ENCODE measurements at regions not wholly inside any gene's neighbourhood (a gene's known extent, or its start where the extent isn't known, plus 50 kb on each side); places are given as distances from the start of the nearest gene placed in this dataset.

- no peaks in the 10 kb centered on the region for H3K4me1 ChIP-seq (ENCODE audit: control extremely low read depth in 1 of 4, control insufficient read depth in 4 of 4, insufficient read depth in 4 of 4, low read length in 3 of 4)
- no peak for DNase-seq
- CTCF ChIA-PET: no interaction called here
Measured at GRCh38 chr12:58184212-58184611, 242.8 kb downstream of the ATP23 start.

GRCh38 chr12:58186401-58186800 is 245.0 kb downstream of the ATP23 start:
- H3K27me3 ChIP-seq (replicated peaks in 2 of 5; ENCODE audit: control insufficient read depth in 4 of 5, insufficient read depth in 5 of 5, low read length in 4 of 5): no peaks in the 10 kb centered on the region
- H3K9me3 ChIP-seq (ENCODE audit: control extremely low read depth in 1 of 5, control insufficient read depth in 4 of 5, insufficient read depth in 2 of 5, low read depth in 1 of 5, low read length in 4 of 5): peaks cover 2 to 15% (median 8%) of the 10 kb centered on the region in 5 experiments
- ChIA-PET POLR2A (no interaction called here), CTCF (no interaction called here)
- no peak overlapping the region for H3K4me3 ChIP-seq (ENCODE audit: control insufficient read depth in 1 of 7, extremely low read depth in 1 of 7, insufficient read depth in 4 of 7, low read depth in 2 of 7, low read length in 6 of 7)
- no peaks in the 10 kb centered on the region for H3K4me1 ChIP-seq (ENCODE audit: control extremely low read depth in 1 of 4, control insufficient read depth in 4 of 4, insufficient read depth in 4 of 4, low read length in 3 of 4)
- no peak overlapping the region for H3K27ac ChIP-seq (ENCODE audit: insufficient read depth in 1 of 2, low read depth in 1 of 2, low read length in 2 of 2, poor library complexity in 1 of 2, severe bottlenecking in 2 of 2)
- WGBS (ENCODE audit: insufficient coverage): no CpG with 5 or more reads among the region's 4 CpGs
- no peaks in the 10 kb centered on the region for H3K36me3 ChIP-seq (ENCODE audit: control insufficient read depth in 4 of 4, insufficient read depth in 4 of 4, low read length in 3 of 4)
- no peak for DNase-seq

More at GRCh38 chr12:58184212-58184611, 242.8 kb downstream of the ATP23 start:
- Histone ChIP-seq H3K36me3 (ENCODE audit: control insufficient read depth in 4 of 4, insufficient read depth in 4 of 4, low read length in 3 of 4) (no peaks in the 10 kb centered on the region), H3K27ac (ENCODE audit: insufficient read depth in 1 of 2, low read depth in 1 of 2, low read length in 2 of 2, poor library complexity in 1 of 2, severe bottlenecking in 2 of 2) (no peak overlapping the region), H3K4me3 (ENCODE audit: control insufficient read depth in 1 of 7, extremely low read depth in 1 of 7, insufficient read depth in 4 of 7, low read depth in 2 of 7, low read length in 6 of 7) (no peak overlapping the region), H3K9me3 (ENCODE audit: control extremely low read depth in 1 of 5, control insufficient read depth in 4 of 5, insufficient read depth in 2 of 5, low read depth in 1 of 5, low read length in 4 of 5) (peaks cover 2 to 15% (median 8%) of the 10 kb centered on the region in 5 experiments), H3K27me3 (replicated peaks in 2 of 5; ENCODE audit: control insufficient read depth in 4 of 5, insufficient read depth in 5 of 5, low read length in 4 of 5) (no peaks in the 10 kb centered on the region)
- POLR2A ChIA-PET: no interaction called here

DNA sequence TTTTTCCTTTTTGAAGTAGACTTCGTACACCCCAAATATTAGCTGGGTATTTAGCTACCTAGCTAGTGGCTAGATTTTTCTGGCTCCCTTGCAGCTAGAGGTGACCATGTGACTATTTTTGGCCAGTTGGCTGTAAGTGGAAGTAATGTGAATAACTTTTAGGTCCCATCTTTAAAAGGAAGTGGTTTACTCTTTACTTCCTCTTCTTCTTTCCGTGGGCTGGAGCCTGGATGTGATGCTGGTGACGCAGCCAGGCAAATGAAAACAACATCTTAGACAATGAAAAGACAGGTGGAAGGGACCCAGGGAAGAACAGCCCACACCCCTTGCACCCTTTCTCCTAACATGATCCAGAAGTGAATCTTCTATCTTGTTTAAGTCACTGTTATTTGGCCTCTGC is 245.5 kb downstream of the ATP23 start:
- Histone ChIP-seq H3K36me3 (ENCODE audit: control insufficient read depth in 4 of 4, insufficient read depth in 4 of 4, low read length in 3 of 4) (no peaks in the 10 kb centered on the region), H3K27ac (ENCODE audit: insufficient read depth in 1 of 2, low read depth in 1 of 2, low read length in 2 of 2, poor library complexity in 1 of 2, severe bottlenecking in 2 of 2) (no peak overlapping the region), H3K4me3 (ENCODE audit: control insufficient read depth in 1 of 7, extremely low read depth in 1 of 7, insufficient read depth in 4 of 7, low read depth in 2 of 7, low read length in 6 of 7) (no peak overlapping the region), H3K27me3 (replicated peaks in 2 of 5; ENCODE audit: control insufficient read depth in 4 of 5, insufficient read depth in 5 of 5, low read length in 4 of 5) (no peaks in the 10 kb centered on the region), H3K4me1 (ENCODE audit: control extremely low read depth in 1 of 4, control insufficient read depth in 4 of 4, insufficient read depth in 4 of 4, low read length in 3 of 4) (no peaks in the 10 kb centered on the region), H3K9me3 (ENCODE audit: control extremely low read depth in 1 of 5, control insufficient read depth in 4 of 5, insufficient read depth in 2 of 5, low read depth in 1 of 5, low read length in 4 of 5) (peaks cover 2 to 15% (median 8%) of the 10 kb centered on the region in 5 experiments)
- DNase-seq: peak in 2 of 3 donors; percentile 15 to 39
- no CpG with 5 or more reads among the region's 3 CpGs for WGBS (ENCODE audit: insufficient coverage)
- ChIA-PET CTCF (no interaction called here), POLR2A (no interaction called here)

GRCh38 chr12:58189030-58189429 is 247.7 kb downstream of the ATP23 start:
- no peaks in the 10 kb centered on the region for H3K4me1 ChIP-seq (ENCODE audit: control extremely low read depth in 1 of 4, control insufficient read depth in 4 of 4, insufficient read depth in 4 of 4, low read length in 3 of 4)
- no peaks in the 10 kb centered on the region for H3K36me3 ChIP-seq (ENCODE audit: control insufficient read depth in 4 of 4, insufficient read depth in 4 of 4, low read length in 3 of 4)
- H3K27me3 ChIP-seq (replicated peaks in 2 of 5; ENCODE audit: control insufficient read depth in 4 of 5, insufficient read depth in 5 of 5, low read length in 4 of 5): no peaks in the 10 kb centered on the region
- no peak overlapping the region for H3K4me3 ChIP-seq (ENCODE audit: control insufficient read depth in 1 of 7, extremely low read depth in 1 of 7, insufficient read depth in 4 of 7, low read depth in 2 of 7, low read length in 6 of 7)
- ChIA-PET POLR2A (no interaction called here), CTCF (no interaction called here)
- DNase-seq: no peak
- 100% methylated on average over 1 of the region's 1 CpG for WGBS (ENCODE audit: insufficient coverage)
- H3K9me3 ChIP-seq (ENCODE audit: control extremely low read depth in 1 of 5, control insufficient read depth in 4 of 5, insufficient read depth in 2 of 5, low read depth in 1 of 5, low read length in 4 of 5): peaks cover 2 to 15% (median 8%) of the 10 kb centered on the region in 5 experiments
- H3K27ac ChIP-seq (ENCODE audit: insufficient read depth in 1 of 2, low read depth in 1 of 2, low read length in 2 of 2, poor library complexity in 1 of 2, severe bottlenecking in 2 of 2): no peak overlapping the region

GRCh38 chr12:58189893-58190292 is 248.5 kb downstream of the ATP23 start:
- H3K4me3 ChIP-seq (ENCODE audit: control insufficient read depth in 1 of 7, extremely low read depth in 1 of 7, insufficient read depth in 4 of 7, low read depth in 2 of 7, low read length in 6 of 7): no peak overlapping the region
- CTCF ChIA-PET: no interaction called here
- no peaks in the 10 kb centered on the region for H3K4me1 ChIP-seq (ENCODE audit: control extremely low read depth in 1 of 4, control insufficient read depth in 4 of 4, insufficient read depth in 4 of 4, low read length in 3 of 4)
- DNase-seq: no peak
- POLR2A ChIA-PET: no interaction called here
- H3K27ac ChIP-seq (ENCODE audit: insufficient read depth in 1 of 2, low read depth in 1 of 2, low read length in 2 of 2, poor library complexity in 1 of 2, severe bottlenecking in 2 of 2): no peak overlapping the region
- H3K9me3 ChIP-seq (ENCODE audit: control extremely low read depth in 1 of 5, control insufficient read depth in 4 of 5, insufficient read depth in 2 of 5, low read depth in 1 of 5, low read length in 4 of 5): peaks cover 2 to 18% (median 8%) of the 10 kb centered on the region in 5 experiments
- no peaks in the 10 kb centered on the region for H3K27me3 ChIP-seq (replicated peaks in 2 of 5; ENCODE audit: control insufficient read depth in 4 of 5, insufficient read depth in 5 of 5, low read length in 4 of 5)
- no peaks in the 10 kb centered on the region for H3K36me3 ChIP-seq (ENCODE audit: control insufficient read depth in 4 of 4, insufficient read depth in 4 of 4, low read length in 3 of 4)
- WGBS (ENCODE audit: insufficient coverage): 100% methylated on average over 2 of the region's 3 CpGs

GRCh38 chr12:58190618-58191017 is 249.3 kb downstream of the ATP23 start:
- peaks cover 2 to 16% (median 8%) of the 10 kb centered on the region in 5 experiments for H3K9me3 ChIP-seq (ENCODE audit: control extremely low read depth in 1 of 5, control insufficient read depth in 4 of 5, insufficient read depth in 2 of 5, low read depth in 1 of 5, low read length in 4 of 5)
- no peaks in the 10 kb centered on the region for H3K4me1 ChIP-seq (ENCODE audit: control extremely low read depth in 1 of 4, control insufficient read depth in 4 of 4, insufficient read depth in 4 of 4, low read length in 3 of 4)
- 100% methylated on average over 3 of the region's 5 CpGs for WGBS (ENCODE audit: insufficient coverage)
- ChIA-PET CTCF (no interaction called here), POLR2A (no interaction called here)
- no peaks in the 10 kb centered on the region for H3K36me3 ChIP-seq (ENCODE audit: control insufficient read depth in 4 of 4, insufficient read depth in 4 of 4, low read length in 3 of 4)
- no peaks in the 10 kb centered on the region for H3K27me3 ChIP-seq (replicated peaks in 2 of 5; ENCODE audit: control insufficient read depth in 4 of 5, insufficient read depth in 5 of 5, low read length in 4 of 5)
- H3K27ac ChIP-seq (ENCODE audit: insufficient read depth in 1 of 2, low read depth in 1 of 2, low read length in 2 of 2, poor library complexity in 1 of 2, severe bottlenecking in 2 of 2): no peak overlapping the region
- H3K4me3 ChIP-seq (ENCODE audit: control insufficient read depth in 1 of 7, extremely low read depth in 1 of 7, insufficient read depth in 4 of 7, low read depth in 2 of 7, low read length in 6 of 7): no peak overlapping the region
- DNase-seq: no peak

- Histone ChIP-seq H3K9me3 (ENCODE audit: control extremely low read depth in 1 of 5, control insufficient read depth in 4 of 5, insufficient read depth in 2 of 5, low read depth in 1 of 5, low read length in 4 of 5) (peaks cover 0 to 4% (median 0%) of the 10 kb centered on the region in 5 experiments), H3K27me3 (replicated peaks in 2 of 5; ENCODE audit: control insufficient read depth in 4 of 5, insufficient read depth in 5 of 5, low read length in 4 of 5) (no peaks in the 10 kb centered on the region), H3K36me3 (ENCODE audit: control insufficient read depth in 4 of 4, insufficient read depth in 4 of 4, low read length in 3 of 4) (no peaks in the 10 kb centered on the region), H3K4me3 (ENCODE audit: control insufficient read depth in 1 of 7, extremely low read depth in 1 of 7, insufficient read depth in 4 of 7, low read depth in 2 of 7, low read length in 6 of 7) (no peak overlapping the region), H3K4me1 (ENCODE audit: control extremely low read depth in 1 of 4, control insufficient read depth in 4 of 4, insufficient read depth in 4 of 4, low read length in 3 of 4) (no peaks in the 10 kb centered on the region), H3K27ac (ENCODE audit: insufficient read depth in 1 of 2, low read depth in 1 of 2, low read length in 2 of 2, poor library complexity in 1 of 2, severe bottlenecking in 2 of 2) (no peak overlapping the region)
- CTCF ChIA-PET: no interaction called here
- DNase-seq: no peak
- POLR2A ChIA-PET: no interaction called here
Measured at GRCh38 chr12:58196971-58197370, 255.6 kb downstream of the ATP23 start.
